GM21423 (cell line): ENCODE measurements at regions not wholly inside any gene's neighbourhood (a gene's known extent, or its start where the extent isn't known, plus 50 kb on each side); places are given as distances from the start of the nearest gene placed in this dataset.

Source experiments
- ATAC-seq: cut with Tn5 transposase; IDR thresholded peaks from one replicate; pipeline ENCODE4 v1.9.1; 2021; ENCODE audit warnings: mild to moderate bottlenecking, moderate library complexity; ENCODE audit not compliant: unreplicated experiment

DNA sequence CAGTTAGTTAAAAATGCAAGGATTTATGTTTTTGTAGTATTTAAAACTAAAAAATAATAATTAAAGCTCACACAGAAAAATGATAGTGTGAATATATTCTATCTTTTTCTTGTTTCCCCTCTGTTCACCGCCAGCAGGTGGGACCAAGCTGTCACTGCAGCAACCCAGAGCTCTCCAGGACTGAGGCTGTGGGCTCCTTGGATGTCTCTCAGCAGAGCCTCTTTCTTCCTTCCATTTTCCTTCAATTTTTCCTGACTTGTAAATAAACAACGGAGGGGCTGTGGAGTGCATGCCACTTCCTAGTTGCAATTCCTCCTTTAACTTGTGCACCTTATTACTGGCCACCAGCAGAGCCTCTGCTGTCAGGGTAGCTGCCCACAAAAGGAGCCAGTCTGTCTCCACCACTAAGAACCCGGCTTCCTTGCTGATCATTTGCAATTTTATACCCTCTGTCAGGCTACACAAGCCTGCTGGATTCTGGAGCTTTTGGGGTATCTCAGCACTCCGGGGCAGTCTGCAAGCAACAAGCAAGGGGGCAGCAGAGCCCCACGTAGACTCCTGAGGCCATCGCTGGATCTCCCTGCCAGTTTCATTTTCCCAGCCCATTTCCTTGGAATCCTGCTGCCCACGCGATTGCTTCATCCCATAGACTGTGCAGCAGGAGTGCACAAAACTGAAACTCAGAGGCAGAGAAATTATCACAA, 1467.4 kb downstream of the C4orf33 start:
- no peak for ATAC-seq

DNA sequence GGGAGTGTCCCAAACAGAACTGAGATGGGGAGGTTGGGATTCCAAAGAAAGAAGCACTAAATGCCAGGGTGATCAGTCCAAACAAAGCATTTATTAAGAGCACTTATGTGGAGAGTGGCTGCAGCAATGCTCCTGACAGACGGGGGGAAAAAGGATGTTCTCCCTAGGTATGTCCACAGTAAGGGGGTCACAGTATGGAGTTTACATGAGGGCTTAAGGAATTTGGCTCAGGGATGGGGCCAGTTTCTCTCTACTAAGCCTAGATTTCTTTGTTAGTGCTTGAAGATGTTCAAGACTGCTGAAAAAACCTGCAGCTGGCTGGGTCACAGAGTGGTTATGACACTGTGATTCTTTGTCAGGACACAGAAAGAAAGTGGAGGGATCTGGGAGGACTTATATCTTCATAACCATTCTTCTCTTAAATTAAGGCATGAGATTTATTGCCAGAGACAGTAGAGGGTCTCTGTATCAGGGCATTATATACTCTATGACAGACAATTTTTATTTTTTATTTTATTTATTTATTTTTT, 1468.0 kb downstream of the C4orf33 start:
- ATAC-seq, result no peak

DNA sequence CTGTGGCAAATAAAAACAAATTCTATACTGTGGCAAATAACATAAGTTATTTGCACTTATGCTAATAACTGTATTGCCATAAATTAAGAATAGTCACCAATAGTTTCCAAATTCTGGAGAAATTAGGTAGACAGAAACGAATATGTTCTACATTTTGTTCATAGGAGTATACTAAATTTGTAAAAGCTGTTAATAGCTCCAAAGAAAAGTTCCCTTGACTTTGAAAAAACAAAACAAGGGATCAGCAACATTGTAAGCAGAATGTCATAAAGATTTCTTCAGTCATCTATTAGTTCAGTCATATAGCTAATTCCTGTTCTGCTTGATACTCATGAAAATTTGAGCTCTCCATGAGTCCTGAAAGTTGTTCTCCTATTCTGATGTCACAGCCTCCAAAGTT, 1472.8 kb downstream of the C4orf33 start:
- ATAC-seq, result no peak

DNA sequence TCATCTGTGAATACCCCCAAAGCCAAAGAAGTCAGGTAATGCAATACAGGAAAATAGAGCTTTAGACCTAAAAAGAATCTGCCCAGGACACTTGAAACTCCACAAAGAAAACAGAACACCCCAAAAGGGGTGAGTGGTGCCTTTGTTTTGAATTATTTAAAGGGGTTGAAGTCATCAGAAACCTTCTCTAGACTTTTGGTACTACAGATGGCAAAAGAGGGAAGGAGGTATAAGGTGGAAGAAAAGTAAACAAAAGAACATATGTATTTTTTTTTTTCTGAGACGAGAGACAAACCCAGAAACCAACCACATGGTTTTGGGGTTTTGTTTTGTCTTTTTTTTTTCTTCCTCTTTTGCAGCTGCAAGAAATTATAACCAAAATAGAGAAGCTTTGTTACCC, 1477.8 kb downstream of the C4orf33 start:
- no peak for ATAC-seq

DNA sequence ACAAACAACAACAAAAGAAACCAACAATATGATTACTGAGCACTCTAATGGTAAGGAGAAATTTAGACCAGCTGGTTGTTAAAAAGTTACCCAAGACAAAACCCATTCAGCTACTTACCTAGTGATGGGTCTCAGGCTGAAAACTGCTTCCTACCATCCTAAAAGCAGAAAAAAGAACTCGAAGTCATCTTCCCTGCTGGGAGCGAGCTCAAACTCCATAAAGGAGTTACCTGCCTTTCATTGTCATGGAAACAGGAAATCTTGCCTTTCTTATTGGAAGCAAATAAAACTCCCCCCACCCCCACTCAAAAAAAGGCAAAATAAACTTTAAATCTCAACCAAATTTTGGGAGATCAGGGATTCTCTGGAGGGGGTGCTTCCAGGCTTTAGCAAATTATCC, 1478.3 kb downstream of the C4orf33 start:
- no peak for ATAC-seq

DNA sequence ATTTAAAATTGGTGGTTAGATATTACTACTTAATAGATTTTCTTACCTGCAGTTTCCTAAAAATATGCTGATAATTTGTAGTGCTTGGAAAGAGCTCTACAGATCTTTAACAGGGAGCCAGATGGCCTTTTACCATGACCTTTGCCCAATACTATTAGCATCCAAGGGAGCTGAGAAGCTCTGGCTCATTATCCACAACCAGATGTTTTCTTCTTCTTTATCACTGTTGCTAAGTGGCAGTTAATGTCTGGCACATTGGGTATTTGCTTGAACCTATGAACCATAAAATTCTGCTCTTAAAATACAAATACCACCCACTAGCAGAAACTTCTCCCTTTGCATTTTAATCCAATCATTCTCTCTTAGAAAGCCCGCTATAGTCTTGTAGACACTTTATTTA, 1480.3 kb downstream of the C4orf33 start:
- no peak for ATAC-seq

DNA sequence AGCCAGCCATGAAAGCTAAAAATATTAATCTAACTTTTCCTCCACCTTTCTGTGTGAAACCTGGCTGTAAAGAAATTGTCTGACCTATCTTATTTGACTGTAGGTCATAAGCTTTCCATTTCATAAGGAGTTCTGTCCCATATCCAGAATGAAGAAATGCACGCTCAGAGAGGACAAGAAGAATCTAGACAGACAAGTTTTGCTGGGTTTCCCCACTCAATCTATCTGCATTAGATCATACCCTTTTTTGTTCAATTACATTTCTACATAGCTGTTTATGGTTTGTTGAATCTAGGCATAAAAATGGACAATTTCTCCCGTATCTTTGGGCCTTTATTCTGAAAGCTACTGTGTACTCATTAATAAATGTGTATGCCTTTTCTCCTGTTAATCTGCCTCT, 1495.1 kb downstream of the C4orf33 start:
- ATAC-seq, result no peak

DNA sequence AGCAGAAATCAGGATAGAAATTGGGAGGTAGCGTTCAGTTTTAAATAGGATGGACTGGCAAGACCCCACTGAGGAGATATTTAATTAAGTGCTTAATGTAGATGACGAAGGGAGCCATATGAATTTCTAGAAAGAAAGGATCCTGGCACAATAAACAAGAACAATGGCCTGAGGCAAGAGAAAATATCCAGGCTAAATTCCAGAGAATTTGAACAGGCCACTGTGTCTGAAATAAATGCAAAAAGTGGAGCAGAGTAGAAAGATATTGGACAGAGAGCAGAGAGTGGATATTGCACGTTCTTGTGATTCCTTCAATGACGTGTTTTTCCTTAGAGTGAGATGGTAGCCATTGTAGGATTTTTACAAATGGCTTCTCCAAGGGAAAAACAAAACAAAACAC, 1504.8 kb downstream of the C4orf33 start:
- no peak for ATAC-seq

DNA sequence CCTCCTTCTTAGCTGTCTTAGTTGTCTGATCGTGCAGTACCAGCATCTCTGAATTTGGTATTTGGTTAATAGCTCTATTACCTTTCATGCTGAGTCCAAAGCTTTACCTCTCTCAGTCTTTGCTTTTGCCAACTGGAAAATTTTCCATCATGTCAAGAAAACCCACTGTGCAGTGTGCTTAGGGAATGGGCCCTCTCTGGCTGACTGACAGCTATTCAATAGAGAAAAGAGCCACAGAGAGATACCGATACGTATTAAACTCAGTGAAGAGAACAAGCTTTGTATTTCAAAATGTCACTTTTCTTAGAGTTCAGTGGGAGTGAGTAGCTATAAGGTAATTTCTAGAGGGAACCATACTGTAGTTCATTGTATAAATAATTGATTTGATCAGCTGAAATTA, 1507.1 kb downstream of the C4orf33 start:
- ATAC-seq, result no peak

DNA sequence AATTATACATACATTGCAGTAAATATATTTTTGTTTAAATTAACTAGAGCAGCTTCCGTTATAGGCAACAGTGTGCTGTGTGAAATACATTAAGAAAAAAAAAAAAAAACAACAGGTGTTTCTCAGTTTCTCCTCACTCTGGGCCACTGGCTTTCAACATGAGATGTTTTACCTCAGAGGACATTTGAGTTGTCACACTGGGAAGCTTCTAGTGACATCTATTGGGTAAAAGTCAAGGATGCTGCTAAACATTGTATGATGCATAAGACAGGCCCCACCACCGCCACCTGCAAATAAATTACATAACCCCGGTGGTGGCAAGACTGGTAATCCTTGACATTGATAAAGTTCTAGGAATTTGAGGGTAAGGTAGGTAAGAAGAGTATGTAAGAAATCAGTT, 1512.2 kb downstream of the C4orf33 start:
- ATAC-seq, result no peak

DNA sequence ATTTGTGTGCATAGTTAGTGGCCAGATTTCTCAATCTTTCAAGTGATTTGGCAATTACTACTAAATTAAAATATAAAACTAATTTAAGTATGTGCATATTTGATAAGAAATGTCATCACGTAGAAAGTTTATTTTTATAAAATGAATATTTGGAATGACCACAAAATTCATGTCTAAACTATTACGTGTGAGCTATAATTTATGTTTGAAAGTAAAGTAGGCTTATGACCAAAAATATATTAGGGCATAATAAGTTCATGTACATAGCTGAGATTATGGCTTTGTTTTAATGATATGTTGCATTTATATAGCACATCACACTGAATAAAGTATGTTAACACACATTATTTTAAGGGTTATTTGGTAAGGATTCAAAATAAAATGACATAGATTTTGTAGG, 1532.6 kb downstream of the C4orf33 start:
- ATAC-seq, result no peak

DNA sequence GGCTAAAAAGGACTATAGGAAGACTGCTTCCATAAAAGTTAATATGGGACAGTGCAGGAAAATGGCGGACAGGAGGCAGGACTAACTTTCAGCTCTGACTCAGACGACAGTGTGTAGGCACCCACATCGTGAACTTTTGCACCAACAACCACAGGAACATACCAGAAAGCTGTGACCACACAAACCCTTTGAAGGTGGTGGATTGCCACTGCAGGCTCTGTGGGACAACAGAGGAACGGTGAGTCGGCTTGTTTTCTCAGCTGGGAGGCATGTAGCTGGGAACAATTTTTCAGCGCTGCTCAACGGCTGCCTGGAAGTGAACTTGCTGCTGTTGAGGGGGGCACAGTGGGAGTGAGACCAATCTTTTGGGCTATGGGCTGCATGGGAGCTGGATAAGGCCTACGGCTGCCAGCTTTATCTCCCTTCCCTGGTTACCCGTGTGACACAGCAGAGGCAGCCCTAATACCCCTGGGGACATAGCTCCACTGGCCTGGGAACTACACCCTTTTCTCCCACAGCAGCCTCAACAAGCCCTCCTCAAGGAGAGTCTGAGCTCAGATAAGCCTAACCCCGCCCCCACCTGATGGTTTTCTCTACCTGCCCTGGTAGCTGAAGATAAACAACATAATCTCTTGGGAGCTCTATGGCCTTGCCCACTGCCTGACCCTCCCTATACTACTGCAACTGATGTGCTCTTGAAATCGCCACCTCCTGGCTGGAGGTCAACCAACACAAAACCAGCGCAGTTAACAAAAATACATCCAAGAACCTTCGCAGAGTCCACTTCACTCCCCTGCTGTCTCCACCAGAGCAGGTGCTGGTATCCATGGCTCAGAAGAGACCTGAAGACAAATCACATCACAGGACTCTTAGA, 1537.0 kb downstream of the C4orf33 start:
- ATAC-seq, result no peak

DNA sequence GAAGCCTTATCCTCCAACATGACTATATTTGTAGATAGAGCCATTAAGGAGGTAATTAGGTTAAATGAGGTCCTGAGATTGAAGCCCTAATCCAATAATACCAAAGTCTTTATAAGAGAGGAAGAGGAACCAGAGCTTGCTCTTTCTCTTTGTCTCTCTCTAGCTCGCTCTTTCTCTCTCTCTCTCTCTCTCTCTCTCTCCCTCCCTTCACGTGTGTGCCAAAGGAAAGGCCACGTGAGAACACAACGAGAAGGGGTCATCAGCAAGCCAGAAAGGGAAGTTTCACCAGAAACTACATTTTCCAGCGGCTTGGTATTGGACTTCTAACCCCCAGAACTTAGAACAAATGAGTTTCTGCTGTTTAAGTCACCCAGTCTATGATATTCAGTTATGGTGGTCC, 1540.5 kb downstream of the C4orf33 start:
- ATAC-seq, result no peak

DNA sequence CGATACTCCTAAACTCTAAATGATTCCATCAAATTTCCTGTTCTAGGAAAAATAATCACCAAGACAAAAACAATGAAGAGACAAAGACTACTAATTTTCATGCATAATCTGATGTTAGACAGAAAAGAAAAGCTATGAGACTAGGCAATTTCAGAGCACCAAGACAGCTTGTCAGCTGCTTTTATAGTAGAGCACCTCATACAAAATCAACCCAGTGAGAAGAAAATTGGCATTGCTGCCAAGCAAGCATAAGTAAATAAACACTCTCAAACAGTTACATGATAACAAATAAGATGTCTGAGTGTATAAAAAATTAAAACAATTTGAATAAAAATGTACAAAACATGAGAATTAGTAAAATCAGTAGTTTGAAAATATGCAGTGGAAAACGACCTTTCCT, 1544.6 kb downstream of the C4orf33 start:
- ATAC-seq, result no peak

DNA sequence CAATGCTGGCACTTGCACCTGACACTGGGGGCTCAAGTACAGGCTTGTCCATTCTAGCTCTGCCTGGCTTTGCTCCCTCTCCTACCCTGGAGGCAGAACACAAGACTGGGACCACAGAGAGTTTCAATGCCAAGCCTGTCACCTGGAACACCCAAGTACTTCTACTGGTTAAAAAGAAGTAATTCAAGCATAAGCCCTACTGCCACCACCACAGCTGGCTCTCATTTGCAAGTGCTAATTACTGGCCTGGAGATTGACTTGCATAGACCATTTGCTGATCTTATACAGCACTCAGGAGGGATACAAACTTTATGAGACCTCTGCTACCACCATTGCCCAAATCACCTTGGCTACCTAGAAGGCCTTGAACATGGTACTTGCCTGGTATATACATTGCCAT, 1550.9 kb downstream of the C4orf33 start:
- ATAC-seq, result no peak

DNA sequence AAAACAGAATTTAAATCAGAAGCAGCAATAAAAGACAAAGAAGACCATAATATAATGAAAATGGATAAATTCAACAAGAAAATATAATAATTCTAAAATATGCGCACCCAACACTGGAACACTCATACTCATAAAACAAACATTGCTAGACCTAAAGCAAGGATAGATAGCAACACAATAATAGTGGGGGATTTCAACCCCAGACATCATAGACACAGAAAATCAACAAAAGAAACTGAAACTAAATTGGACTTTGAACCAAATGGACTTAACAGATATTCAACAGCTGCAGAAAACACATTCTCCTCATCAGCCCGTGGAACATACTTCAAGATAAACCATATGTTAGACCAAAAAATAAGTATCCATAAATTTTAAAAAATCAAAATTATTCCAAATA, 1552.6 kb downstream of the C4orf33 start:
- no peak for ATAC-seq

DNA sequence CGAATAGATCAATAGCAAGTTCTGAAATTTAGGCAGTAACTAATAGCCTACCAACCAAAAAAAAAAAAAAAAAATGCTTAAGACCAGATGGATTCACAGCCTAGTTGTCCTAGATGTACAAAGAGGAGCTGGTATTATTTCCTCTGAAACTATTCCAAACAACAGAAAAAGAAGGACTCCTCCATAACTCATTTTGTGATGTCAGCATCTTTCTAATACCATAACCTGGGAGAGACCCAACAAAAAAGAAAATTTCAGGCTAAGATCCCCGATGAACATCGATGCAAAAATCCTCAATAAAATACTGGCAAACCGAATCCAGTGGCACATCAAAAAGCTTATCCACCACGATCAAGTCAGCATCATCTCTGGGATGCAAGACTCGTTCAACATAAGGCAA, 1557.9 kb downstream of the C4orf33 start:
- no peak for ATAC-seq

DNA sequence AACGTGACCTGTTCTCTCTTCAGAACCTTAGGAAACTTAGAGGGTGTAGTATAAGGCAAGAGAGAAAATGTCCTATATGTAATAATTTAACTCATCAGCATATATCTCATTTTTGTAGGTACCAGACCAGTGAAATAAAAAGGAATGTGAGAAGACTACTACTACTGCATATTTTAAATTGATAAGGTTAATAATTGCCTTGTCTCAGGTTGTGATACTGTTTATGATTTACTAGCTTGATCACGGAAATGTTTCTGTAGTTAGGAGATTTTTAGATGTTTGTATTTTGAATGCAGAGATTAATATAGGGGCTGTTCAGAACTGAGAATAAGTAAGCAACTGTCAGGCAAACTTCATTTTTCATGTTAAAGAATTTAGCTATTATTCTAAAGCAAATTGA, 1563.4 kb downstream of the C4orf33 start:
- no peak for ATAC-seq

DNA sequence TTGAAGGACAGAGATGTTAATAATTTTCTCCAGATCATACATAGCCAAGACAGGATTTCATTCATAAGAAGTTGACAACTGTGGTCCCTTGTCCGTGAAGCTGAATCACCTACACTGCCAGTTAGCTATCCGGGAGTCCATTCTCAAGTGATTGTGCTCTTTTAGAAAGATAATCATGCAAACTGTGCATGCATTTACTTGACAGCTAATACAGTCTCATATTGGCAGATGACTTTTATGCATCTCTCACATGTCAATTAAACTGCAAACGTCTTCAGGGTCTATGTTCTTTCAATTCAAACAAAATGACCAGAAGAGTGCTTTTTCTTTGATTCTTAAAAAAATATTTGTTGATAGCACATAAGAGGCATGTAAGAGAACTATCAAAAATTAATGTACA, 1572.9 kb downstream of the C4orf33 start:
- no peak for ATAC-seq

DNA sequence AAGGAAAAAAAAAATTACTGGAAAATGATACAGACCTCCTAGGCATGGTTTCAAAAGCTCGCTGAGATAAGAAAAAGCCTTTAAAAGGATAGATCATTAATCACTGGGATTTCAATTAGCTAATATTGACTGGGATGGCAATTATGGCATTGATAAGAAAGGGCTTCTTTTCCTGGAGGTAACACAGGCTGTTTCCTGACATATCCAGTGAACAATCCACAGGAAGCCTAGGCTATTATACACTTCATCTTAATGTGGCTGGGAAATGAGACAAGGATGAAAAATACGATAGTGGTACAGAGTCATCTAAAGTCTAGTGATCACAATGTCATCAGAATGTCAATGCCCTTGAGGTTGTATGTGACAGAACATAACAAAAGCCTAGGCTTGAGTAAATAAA, 1579.3 kb downstream of the C4orf33 start:
- no peak for ATAC-seq

DNA sequence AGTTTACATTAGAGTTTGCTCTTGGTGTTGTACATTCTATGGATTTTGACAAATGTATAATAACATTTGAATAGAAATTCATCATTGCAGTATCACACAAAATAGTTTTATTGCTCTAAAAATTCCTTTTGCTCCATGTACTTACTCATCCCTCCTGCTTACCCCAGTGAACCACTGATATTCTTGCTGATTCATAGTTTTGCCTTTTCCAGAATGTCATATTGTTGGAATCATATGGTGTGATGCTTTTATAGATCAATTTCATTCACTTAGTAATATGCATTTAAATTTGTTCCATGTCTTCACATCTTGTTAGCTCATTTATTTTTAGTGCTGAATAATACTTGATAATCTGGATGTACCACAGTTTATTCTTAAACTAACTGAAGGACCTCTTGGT, 1593.2 kb downstream of the C4orf33 start:
- ATAC-seq, result no peak

DNA sequence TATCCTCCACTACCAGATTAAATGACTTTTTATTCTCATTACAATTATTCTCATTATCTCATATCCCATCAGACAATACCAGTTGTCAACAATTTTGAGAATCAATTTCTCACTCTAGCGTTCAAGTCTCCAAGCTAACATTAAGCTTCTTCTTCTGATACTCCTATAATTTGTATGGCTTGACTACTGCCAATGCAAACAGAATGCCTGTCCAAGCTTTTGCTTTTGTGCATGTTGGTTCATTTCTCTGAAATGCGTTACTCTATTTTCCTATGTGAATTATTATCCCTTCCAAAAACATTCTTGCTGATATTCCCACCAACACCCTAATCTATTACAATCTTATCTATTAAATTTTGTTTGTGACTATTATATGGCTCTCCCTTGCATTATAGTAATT, 1602.3 kb downstream of the C4orf33 start:
- ATAC-seq, result no peak
